Mesenchymal stem cell (in vitro differentiated cells and primary cell): ENCODE measurements at regions not wholly inside any gene's neighbourhood (a gene's known extent, or its start where the extent isn't known, plus 50 kb on each side); places are given as distances from the start of the nearest gene placed in this dataset.
"Not testable (repeated sequence)": the region's sequence is repeated elsewhere in the genome, so short reads cannot be mapped to it uniquely, and the experiment has no call there.

Source experiments
- DNase-seq: peaks from one replicate; pipeline ENCODE4 v3.0.0-alpha.2; 2013
- H2AFZ ChIP-seq: one replicate; pipeline ENCODE4 v1.6.1; 2013; ENCODE audit warnings: low read depth, mild to moderate bottlenecking, control low read depth, inconsistent platforms, low read length, moderate library complexity
- H2AK5ac ChIP-seq: 2 replicates; pipeline ENCODE4 v1.6.1; 2013; ENCODE audit warnings: low read length, moderate library complexity, mild to moderate bottlenecking, inconsistent platforms; ENCODE audit not compliant: severe bottlenecking
- H2BK120ac ChIP-seq: one replicate; pipeline ENCODE4 v1.6.1; 2013; ENCODE audit warnings: low read depth, mild to moderate bottlenecking, inconsistent platforms, low read length, moderate library complexity
- H2BK12ac ChIP-seq, 2 experiments: one replicate each; pipeline ENCODE4 v1.6.1; 2013; ENCODE audit warnings: inconsistent platforms in 2 of 2, low read length in 2 of 2, mild to moderate bottlenecking in 2 of 2, moderate library complexity in 2 of 2, control low read depth in 1 of 2
- H2BK15ac ChIP-seq: one replicate; pipeline ENCODE4 v1.6.1; 2013; ENCODE audit warnings: mild to moderate bottlenecking, low read depth, inconsistent platforms; ENCODE audit not compliant: poor library complexity, severe bottlenecking
- H2BK5ac ChIP-seq: 2 replicates; pipeline ENCODE4 v1.6.1; 2013; ENCODE audit warnings: low read depth, mild to moderate bottlenecking, low read length, control low read depth, inconsistent platforms; ENCODE audit not compliant: poor library complexity, severe bottlenecking
- H3K14ac ChIP-seq, 2 experiments: one replicate each; pipeline ENCODE4 v1.6.1; 2013; ENCODE audit warnings: inconsistent platforms in 2 of 2, low read length in 2 of 2, control low read depth in 1 of 2, mild to moderate bottlenecking in 1 of 2, moderate library complexity in 1 of 2
- H3K18ac ChIP-seq, 2 experiments: one replicate each; pipeline ENCODE4 v1.6.1; 2013; ENCODE audit warnings: inconsistent platforms in 2 of 2, low read length in 2 of 2, control low read depth in 1 of 2, low read depth in 1 of 2, mild to moderate bottlenecking in 1 of 2
- H3K23ac ChIP-seq, 2 experiments: one replicate each; pipeline ENCODE4 v1.6.1; 2013; ENCODE audit warnings: inconsistent platforms in 2 of 2, low read length in 2 of 2, mild to moderate bottlenecking in 2 of 2, moderate library complexity in 2 of 2, control low read depth in 1 of 2
- H3K27ac ChIP-seq: 2 replicates; pipeline ENCODE4 v1.5.1; 2013; ENCODE audit warnings: mild to moderate bottlenecking, moderate library complexity, low read length, control low read depth, inconsistent platforms; ENCODE audit not compliant: poor library complexity, severe bottlenecking
- H3K27me3 ChIP-seq, 2 experiments: 2 replicates each; pipeline versions ENCODE4 v1.6.1 to v1.7.0; 2013; ENCODE audit warnings: low read length in 2 of 2, mild to moderate bottlenecking in 2 of 2, moderate library complexity in 2 of 2, control low read depth in 1 of 2, inconsistent platforms in 1 of 2; ENCODE audit not compliant: control insufficient read depth in 1 of 2, insufficient read depth in 1 of 2
- H3K36me3 ChIP-seq, 2 experiments: 2 replicates each; pipeline versions ENCODE4 v1.6.1 to v1.7.0; 2013; ENCODE audit warnings: low read length in 2 of 2, control low read depth in 1 of 2, inconsistent platforms in 1 of 2, low read depth in 1 of 2, mild to moderate bottlenecking in 1 of 2; ENCODE audit not compliant: insufficient read depth in 2 of 2, control insufficient read depth in 1 of 2
- H3K4ac ChIP-seq, 2 experiments: one replicate each; pipeline ENCODE4 v1.6.1; 2013; ENCODE audit warnings: inconsistent platforms in 2 of 2, low read length in 2 of 2, mild to moderate bottlenecking in 2 of 2, moderate library complexity in 2 of 2, control low read depth in 1 of 2, low read depth in 1 of 2
- H3K4me1 ChIP-seq: 2 replicates; pipeline ENCODE4 v1.6.1; 2013; ENCODE audit warnings: low read depth, low read length, control low read depth; ENCODE audit not compliant: control insufficient read depth, insufficient read depth
- H3K4me2 ChIP-seq: 2 replicates; pipeline ENCODE4 v1.6.1; 2013; ENCODE audit warnings: low read length, mild to moderate bottlenecking, inconsistent platforms; ENCODE audit not compliant: poor library complexity, severe bottlenecking
- H3K4me3 ChIP-seq, 2 experiments: 2 replicates each; pipeline versions ENCODE4 v1.5.1 to v1.7.0; 2013; ENCODE audit warnings: low read length in 2 of 2, mild to moderate bottlenecking in 2 of 2, control low read depth in 1 of 2, low read depth in 1 of 2; ENCODE audit not compliant: insufficient read depth in 1 of 2
- H3K79me1 ChIP-seq: replicated peaks from 2 replicates; pipeline ENCODE4 v1.6.1; 2013; ENCODE audit warnings: mild to moderate bottlenecking, control low read depth, low read length, inconsistent platforms; ENCODE audit not compliant: poor library complexity, severe bottlenecking
- H3K9ac ChIP-seq: 2 replicates; pipeline ENCODE4 v1.7.0; 2013; ENCODE audit warnings: mild to moderate bottlenecking, low read length, moderate library complexity
- H3K9me3 ChIP-seq: 2 replicates; pipeline ENCODE4 v1.7.0; 2013; ENCODE audit warnings: mild to moderate bottlenecking, low read length; ENCODE audit not compliant: control insufficient read depth
- H4K8ac ChIP-seq: one replicate; pipeline ENCODE4 v1.6.1; 2013; ENCODE audit warnings: inconsistent platforms, mild to moderate bottlenecking, low read length, moderate library complexity
- H4K91ac ChIP-seq: one replicate; pipeline ENCODE4 v1.6.1; 2013; ENCODE audit warnings: mild to moderate bottlenecking, low read length, inconsistent platforms
- WGBS: methylation state at CpG from one replicate; pipeline ENCODE4 v1.1.7; 2013; ENCODE audit warnings: mixed read lengths; 5-methylcytosine and 5-hydroxymethylcytosine counted together

- Histone ChIP-seq H4K91ac (no peak overlapping the region), H3K36me3 (no peaks in the 10 kb centered on the region), H4K8ac (no peak overlapping the region), H3K18ac (no peak overlapping the region), H3K27me3 (no peaks in the 10 kb centered on the region), H3K4ac (no peak overlapping the region), H3K4me1 (no peaks in the 10 kb centered on the region), H3K14ac (no peak overlapping the region), H3K9ac (no peak overlapping the region), H3K27ac (no peak overlapping the region), H3K23ac (no peak overlapping the region), H3K4me3 (no peak overlapping the region), H3K4me2 (no peak overlapping the region), H3K79me1 (no peaks in the 10 kb centered on the region), H3K9me3 (peaks cover 6% of the 10 kb centered on the region), H2BK12ac (no peak overlapping the region), H2AFZ (no peak overlapping the region), H2AK5ac (no peak overlapping the region), H2BK5ac (no peak overlapping the region), H2BK15ac (no peak overlapping the region), H2BK120ac (no peak overlapping the region)
- no peak for DNase-seq
- 79% methylated on average over 1 of the region's 1 CpG for WGBS
Measured at GRCh38 chr12:38424436-38424835, 107.9 kb downstream of the ALG10B start.

GRCh38 chr12:38427442-38427841 is 110.9 kb downstream of the ALG10B start:
- no peak overlapping the region for H3K27ac ChIP-seq
- H3K4ac ChIP-seq, result no peak overlapping the region
- no peak overlapping the region for H2AK5ac ChIP-seq
- H3K36me3 ChIP-seq, result no peaks in the 10 kb centered on the region
- no peak overlapping the region for H2BK12ac ChIP-seq
- no peak overlapping the region for H4K91ac ChIP-seq
- no peak overlapping the region for H3K4me2 ChIP-seq
- H4K8ac ChIP-seq, result no peak overlapping the region
- no peaks in the 10 kb centered on the region for H3K27me3 ChIP-seq
- no peak overlapping the region for H3K23ac ChIP-seq
- no peak overlapping the region for H2BK5ac ChIP-seq
- no peak overlapping the region for H3K4me3 ChIP-seq
- no peaks in the 10 kb centered on the region for H3K9me3 ChIP-seq
- H2BK15ac ChIP-seq, result no peak overlapping the region
- no peak overlapping the region for H3K9ac ChIP-seq
- no peak overlapping the region for H3K14ac ChIP-seq
- WGBS, result 14% methylated on average over 1 of the region's 1 CpG
- no peak overlapping the region for H3K18ac ChIP-seq
- no peaks in the 10 kb centered on the region for H3K4me1 ChIP-seq
- H3K79me1 ChIP-seq, result no peaks in the 10 kb centered on the region
- H2AFZ ChIP-seq, result no peak overlapping the region
- no peak for DNase-seq
- no peak overlapping the region for H2BK120ac ChIP-seq

- H4K91ac ChIP-seq, result no peak overlapping the region
- no peaks in the 10 kb centered on the region for H3K4me1 ChIP-seq
- no peak overlapping the region for H3K4ac ChIP-seq
- no peak overlapping the region for H3K27ac ChIP-seq
- H2BK5ac ChIP-seq, result no peak overlapping the region
- no peaks in the 10 kb centered on the region for H3K79me1 ChIP-seq
- no peak overlapping the region for H2BK120ac ChIP-seq
- H3K4me3 ChIP-seq, result no peak overlapping the region
- H3K18ac ChIP-seq, result no peak overlapping the region
- no peak overlapping the region for H3K23ac ChIP-seq
- no peaks in the 10 kb centered on the region for H3K36me3 ChIP-seq
- no peaks in the 10 kb centered on the region for H3K27me3 ChIP-seq
- H3K9me3 ChIP-seq, result no peaks in the 10 kb centered on the region
- H2AK5ac ChIP-seq, result no peak overlapping the region
- H3K14ac ChIP-seq, result no peak overlapping the region
- no peak overlapping the region for H3K9ac ChIP-seq
- H4K8ac ChIP-seq, result no peak overlapping the region
- H2BK12ac ChIP-seq, result no peak overlapping the region
- H2BK15ac ChIP-seq, result no peak overlapping the region
- H2AFZ ChIP-seq, result no peak overlapping the region
- WGBS, result 40% methylated on average over 1 of the region's 1 CpG
- DNase-seq, result no peak
- H3K4me2 ChIP-seq, result no peak overlapping the region
Measured at GRCh38 chr12:38431921-38432320, 115.3 kb downstream of the ALG10B start.

GRCh38 chr12:38441871-38442281 is 125.3 kb downstream of the ALG10B start:
- H3K14ac ChIP-seq, H3K79me1 ChIP-seq, H2BK120ac ChIP-seq, H3K27ac ChIP-seq, H2AFZ ChIP-seq, H3K18ac ChIP-seq, H4K91ac ChIP-seq, H3K4me1 ChIP-seq, H3K4me3 ChIP-seq, H2BK5ac ChIP-seq, H3K36me3 ChIP-seq, H3K23ac ChIP-seq, H3K27me3 ChIP-seq, H4K8ac ChIP-seq, H3K9ac ChIP-seq, H2AK5ac ChIP-seq, H3K4me2 ChIP-seq, H2BK12ac ChIP-seq, DNase-seq, H3K9me3 ChIP-seq, H2BK15ac ChIP-seq, H3K4ac ChIP-seq: not testable (repeated sequence)
- WGBS, result 91% methylated on average over 20 of the region's 20 CpGs
